ENCODE measurements at regions not wholly inside any gene's neighbourhood (a gene's known extent, or its start where the extent isn't known, plus 50 kb on each side); places are given as distances from the start of the nearest gene placed in this dataset.

DNA sequence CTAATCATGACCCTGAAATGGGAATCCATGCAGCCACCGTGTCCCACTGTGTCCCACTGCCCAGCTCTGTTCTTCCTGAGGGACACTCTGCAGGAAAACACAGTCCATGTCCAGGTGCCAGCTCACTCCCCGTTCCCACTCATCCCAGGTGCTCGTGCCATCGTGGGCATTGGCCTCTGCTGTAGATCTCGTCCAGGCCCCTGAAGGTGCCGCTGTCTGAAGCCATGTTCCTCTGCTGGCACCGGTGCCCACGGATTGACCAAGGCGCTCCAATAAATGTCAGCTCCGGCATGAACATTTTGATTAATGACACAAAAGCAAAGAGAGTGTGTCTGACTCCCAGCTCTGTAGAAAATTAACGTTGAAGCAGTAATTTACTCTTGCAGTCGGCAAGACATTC, 280.1 kb upstream of the SALL3 start (continued):
- TF ChIP-seq, protein P1, sequence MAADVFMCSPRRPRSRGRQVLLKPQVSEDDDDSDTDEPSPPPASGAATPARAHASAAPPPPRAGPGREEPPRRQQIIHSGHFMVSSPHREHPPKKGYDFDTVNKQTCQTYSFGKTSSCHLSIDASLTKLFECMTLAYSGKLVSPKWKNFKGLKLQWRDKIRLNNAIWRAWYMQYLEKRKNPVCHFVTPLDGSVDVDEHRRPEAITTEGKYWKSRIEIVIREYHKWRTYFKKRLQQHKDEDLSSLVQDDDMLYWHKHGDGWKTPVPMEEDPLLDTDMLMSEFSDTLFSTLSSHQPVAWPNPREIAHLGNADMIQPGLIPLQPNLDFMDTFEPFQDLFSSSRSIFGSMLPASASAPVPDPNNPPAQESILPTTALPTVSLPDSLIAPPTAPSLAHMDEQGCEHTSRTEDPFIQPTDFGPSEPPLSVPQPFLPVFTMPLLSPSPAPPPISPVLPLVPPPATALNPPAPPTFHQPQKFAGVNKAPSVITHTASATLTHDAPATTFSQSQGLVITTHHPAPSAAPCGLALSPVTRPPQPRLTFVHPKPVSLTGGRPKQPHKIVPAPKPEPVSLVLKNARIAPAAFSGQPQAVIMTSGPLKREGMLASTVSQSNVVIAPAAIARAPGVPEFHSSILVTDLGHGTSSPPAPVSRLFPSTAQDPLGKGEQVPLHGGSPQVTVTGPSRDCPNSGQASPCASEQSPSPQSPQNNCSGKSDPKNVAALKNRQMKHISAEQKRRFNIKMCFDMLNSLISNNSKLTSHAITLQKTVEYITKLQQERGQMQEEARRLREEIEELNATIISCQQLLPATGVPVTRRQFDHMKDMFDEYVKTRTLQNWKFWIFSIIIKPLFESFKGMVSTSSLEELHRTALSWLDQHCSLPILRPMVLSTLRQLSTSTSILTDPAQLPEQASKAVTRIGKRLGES (CRISPR knock-in tag; IDR thresholded peaks at IDR 0.05; ENCODE audit: borderline replicate concordance), result no peak
- no peak for TF ChIP-seq ZNF20 (CRISPR knock-in tag; IDR thresholded peaks at IDR 0.05)
- no peak for TF ChIP-seq HNRNPL (IDR thresholded peaks at IDR 0.05; ENCODE audit: low read depth, low read length)
- TF ChIP-seq MEIS2 (CRISPR knock-in tag; IDR thresholded peaks at IDR 0.05), result no peak
- TF ChIP-seq, protein P2, sequence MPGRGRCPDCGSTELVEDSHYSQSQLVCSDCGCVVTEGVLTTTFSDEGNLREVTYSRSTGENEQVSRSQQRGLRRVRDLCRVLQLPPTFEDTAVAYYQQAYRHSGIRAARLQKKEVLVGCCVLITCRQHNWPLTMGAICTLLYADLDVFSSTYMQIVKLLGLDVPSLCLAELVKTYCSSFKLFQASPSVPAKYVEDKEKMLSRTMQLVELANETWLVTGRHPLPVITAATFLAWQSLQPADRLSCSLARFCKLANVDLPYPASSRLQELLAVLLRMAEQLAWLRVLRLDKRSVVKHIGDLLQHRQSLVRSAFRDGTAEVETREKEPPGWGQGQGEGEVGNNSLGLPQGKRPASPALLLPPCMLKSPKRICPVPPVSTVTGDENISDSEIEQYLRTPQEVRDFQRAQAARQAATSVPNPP (CRISPR knock-in tag; IDR thresholded peaks at IDR 0.05), result no peak
- TF ChIP-seq, protein P3, sequence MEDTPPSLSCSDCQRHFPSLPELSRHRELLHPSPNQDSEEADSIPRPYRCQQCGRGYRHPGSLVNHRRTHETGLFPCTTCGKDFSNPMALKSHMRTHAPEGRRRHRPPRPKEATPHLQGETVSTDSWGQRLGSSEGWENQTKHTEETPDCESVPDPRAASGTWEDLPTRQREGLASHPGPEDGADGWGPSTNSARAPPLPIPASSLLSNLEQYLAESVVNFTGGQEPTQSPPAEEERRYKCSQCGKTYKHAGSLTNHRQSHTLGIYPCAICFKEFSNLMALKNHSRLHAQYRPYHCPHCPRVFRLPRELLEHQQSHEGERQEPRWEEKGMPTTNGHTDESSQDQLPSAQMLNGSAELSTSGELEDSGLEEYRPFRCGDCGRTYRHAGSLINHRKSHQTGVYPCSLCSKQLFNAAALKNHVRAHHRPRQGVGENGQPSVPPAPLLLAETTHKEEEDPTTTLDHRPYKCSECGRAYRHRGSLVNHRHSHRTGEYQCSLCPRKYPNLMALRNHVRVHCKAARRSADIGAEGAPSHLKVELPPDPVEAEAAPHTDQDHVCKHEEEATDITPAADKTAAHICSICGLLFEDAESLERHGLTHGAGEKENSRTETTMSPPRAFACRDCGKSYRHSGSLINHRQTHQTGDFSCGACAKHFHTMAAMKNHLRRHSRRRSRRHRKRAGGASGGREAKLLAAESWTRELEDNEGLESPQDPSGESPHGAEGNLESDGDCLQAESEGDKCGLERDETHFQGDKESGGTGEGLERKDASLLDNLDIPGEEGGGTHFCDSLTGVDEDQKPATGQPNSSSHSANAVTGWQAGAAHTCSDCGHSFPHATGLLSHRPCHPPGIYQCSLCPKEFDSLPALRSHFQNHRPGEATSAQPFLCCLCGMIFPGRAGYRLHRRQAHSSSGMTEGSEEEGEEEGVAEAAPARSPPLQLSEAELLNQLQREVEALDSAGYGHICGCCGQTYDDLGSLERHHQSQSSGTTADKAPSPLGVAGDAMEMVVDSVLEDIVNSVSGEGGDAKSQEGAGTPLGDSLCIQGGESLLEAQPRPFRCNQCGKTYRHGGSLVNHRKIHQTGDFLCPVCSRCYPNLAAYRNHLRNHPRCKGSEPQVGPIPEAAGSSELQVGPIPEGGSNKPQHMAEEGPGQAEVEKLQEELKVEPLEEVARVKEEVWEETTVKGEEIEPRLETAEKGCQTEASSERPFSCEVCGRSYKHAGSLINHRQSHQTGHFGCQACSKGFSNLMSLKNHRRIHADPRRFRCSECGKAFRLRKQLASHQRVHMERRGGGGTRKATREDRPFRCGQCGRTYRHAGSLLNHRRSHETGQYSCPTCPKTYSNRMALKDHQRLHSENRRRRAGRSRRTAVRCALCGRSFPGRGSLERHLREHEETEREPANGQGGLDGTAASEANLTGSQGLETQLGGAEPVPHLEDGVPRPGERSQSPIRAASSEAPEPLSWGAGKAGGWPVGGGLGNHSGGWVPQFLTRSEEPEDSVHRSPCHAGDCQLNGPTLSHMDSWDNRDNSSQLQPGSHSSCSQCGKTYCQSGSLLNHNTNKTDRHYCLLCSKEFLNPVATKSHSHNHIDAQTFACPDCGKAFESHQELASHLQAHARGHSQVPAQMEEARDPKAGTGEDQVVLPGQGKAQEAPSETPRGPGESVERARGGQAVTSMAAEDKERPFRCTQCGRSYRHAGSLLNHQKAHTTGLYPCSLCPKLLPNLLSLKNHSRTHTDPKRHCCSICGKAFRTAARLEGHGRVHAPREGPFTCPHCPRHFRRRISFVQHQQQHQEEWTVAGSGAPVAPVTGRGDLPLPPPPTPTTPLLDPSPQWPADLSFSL (CRISPR knock-in tag; IDR thresholded peaks at IDR 0.05), result no peak
- no peak for TF ChIP-seq MED1 (CRISPR knock-in tag; IDR thresholded peaks at IDR 0.05)

All from HepG2 (cell line).